ENCODE measurements at regions not wholly inside any gene's neighbourhood (a gene's known extent, or its start where the extent isn't known, plus 50 kb on each side); places are given as distances from the start of the nearest gene placed in this dataset.
"Not testable (repeated sequence)": the region's sequence is repeated elsewhere in the genome, so short reads cannot be mapped to it uniquely, and the experiment has no call there.

DNA sequence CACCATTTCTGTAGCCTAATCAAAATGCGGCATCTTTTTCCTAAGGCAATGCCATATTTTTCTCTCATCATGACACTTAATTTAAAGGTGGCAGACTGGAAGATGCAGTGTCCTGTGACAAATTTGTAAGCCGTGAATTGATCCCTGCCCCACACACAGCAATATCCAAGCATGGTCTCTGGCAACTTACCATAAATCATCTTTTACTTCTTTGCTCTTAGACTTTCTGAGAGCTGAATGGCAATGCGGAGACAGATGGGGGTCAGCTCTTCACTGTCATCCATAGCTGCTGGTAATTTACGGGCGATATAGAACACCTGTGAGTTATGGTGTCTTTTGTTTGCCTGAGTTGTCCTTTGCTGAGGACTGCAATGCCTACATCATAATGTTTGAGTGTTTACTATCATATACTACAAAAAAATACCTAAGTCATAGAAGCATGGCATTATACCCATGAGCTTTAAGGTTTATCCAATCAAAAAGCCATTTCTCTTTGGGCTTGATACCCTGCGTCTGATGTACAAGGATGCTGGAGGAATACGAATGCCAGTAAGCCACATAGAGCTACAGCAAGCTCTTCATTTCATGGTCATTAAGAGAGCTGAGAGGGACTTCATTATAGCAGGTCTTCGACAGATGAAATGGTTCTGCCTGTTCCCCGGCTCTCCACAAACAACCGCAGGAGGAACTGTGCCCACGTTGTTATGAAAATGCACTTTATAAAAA is 148.1 kb downstream of the TRIML1 start:
- DNase-seq (ENCODE audit: low spot score) = no peak

DNA sequence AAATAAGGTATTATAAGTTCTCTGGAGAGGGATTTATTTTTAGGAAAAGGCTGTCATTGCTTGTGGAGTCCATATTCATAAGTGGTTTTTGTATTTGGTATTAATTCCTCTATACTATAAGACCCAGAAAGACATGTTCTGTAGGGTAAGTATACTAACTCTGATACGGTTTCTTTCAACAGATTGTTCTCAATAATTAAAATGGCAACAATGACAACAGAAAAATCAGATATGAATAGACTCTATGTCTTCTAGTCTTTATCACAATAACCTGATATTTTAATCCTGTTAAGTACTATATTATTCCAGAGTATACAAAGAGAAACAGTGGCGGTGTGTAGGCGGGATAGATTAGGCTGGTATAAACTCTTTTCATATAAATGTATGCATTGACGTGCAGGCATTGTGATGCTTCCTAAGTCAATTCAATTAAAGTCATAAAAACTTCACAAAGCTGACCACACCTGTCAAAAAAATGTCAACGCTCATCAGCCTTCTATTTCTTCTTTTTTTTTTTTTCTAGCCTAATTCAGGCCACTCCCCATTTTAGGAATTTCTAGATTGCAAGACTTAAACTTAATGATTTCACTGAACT is 150.4 kb downstream of the TRIML1 start:
- DNase-seq (ENCODE audit: low spot score) = no peak

DNA sequence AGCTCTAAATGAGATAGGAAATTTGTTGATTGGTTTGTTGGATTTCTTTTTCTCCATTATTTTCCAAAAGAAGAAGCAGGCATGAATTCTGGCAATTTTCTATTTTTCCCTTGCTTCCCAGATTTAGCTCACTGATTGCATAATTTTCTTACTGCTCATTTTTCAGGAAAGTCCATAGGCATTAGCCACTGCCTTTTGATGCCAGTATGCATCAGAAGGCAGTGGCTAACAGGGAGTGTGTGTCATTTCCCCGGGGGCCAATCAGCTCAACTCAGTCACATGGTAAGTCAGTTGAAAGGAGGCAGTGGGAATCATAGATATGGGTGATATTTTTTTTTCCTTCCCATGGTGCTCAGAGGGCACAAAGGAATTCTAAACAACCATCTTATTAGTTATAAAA is 156.7 kb downstream of the TRIML1 start:
- DNase-seq (ENCODE audit: low spot score) = peak; percentile 38

- no peak for DNase-seq (ENCODE audit: low spot score)
Observed at GRCh38 chr4:188296331-188296730, 157.1 kb downstream of the TRIML1 start.

DNA sequence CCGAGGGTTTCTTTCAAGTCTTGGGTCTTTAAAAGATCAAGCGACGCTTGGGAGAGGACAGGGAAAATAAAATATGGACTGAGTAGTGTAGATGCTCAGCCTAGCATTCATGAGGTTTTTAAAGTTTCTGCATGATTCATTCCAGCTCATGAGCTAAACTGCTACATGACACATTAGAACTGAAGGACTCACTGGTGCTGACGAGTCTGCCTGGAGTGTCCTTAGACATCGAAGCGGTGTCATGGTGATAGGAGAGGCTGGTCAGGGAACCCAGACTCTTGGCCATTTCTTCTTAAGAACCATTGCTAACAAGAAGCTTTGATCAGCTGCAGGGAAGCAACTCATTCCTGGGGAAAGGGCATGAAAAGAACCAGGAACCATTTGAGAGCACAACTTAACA is 158.6 kb downstream of the TRIML1 start:
- DNase-seq (ENCODE audit: low spot score) = no peak

DNA sequence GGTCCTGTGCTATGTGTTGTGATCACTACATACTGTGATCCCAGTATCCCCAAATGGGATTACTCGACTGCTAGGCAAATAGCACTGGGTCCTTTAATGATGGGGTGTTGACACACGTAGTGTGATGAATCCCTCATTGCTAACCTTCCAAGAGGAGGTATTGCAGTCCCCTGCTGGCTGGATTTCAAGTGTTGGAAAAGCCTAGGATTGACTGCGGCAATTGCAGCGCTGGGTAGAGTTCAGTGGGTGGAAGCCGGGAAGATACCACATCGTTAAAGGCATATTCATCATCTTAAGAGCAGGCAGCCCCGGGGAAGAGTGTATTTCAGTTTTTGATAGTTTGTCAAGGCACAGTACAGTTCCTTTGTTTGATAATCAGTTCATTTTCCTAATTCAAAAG is 159.9 kb downstream of the TRIML1 start:
- DNase-seq (ENCODE audit: low spot score) = no peak

DNA sequence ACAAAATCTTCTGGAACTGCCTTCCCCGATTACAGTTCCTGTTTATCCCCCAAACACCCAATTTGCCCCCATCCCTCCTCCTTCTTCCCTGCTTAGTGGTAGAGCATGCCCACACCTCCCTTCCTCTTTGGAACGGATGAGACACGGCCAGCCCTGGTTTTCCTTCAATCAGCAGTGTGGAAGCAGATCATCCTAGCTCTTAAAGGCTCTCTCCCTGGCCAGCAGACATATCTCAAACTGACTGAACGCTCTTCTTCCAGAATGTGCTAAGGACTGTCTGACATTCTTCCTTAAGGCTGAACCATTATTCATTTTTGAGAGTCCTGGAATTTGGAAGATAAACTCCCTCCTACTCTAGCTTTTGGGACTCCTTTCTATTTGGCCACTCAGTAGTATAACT is 161.1 kb downstream of the TRIML1 start:
- DNase-seq (ENCODE audit: low spot score) = no peak

DNA sequence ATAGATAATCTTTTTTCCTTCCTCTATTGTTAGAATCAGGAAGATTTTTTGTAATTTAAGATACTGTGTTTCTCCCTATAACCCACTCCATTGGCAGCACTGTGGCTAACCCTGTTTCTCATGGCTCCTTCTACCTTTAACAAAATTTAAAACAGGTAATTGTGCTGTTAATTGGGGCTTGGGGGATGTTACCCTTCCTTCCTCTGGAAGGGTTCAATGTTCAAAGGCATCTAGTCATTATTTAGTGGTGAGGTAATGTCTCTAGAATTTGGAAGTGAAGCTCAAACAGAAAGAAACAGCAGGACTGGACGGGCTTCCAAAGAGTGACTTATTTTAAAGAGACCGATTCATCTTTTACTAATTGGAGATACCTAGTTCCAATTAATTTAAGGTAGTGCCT is 166.4 kb downstream of the TRIML1 start:
- DNase-seq (ENCODE audit: low spot score) = no peak

DNA sequence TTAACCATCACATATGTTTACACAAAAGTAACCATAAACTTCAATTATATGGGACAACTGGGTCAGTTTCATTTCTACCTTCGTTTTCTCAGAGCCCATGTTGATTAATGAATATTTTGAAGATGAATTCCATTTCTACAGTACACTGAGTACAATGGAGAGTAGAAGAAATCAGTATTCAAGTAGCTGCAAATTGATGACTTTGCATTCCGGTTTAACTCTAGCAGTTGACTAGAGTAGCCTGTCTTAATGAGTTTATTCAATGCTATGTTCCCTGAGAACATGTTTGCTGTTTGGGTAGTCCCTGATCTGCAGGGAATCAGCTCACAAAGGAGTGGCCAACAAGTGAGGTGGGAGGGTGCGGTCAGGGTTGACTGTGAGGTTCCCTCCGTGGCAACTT is 168.3 kb downstream of the TRIML1 start:
- DNase-seq (ENCODE audit: low spot score) = no peak

GRCh38 chr4:188308142-188308541 is 168.9 kb downstream of the TRIML1 start:
- DNase-seq (ENCODE audit: low spot score) = no peak

DNA sequence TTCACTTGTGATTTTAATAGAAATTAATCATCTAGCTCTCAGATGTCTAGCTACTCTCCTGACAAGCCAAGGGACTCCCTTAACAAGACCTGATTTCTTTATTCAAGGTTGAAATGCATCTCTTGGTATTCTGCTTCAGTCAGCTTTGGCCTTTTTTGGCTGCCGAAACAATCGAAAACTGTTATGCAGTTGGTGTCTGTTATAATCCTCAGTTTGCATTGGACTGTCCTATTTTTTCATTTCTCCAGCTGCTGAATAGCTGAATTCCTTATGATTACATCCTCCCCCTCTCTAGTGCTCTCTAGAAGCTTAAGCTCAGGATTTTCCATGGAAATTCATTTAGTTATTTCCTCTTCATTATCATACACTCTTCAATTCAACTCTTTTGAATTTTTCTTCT is 177.2 kb downstream of the TRIML1 start:
- no peak for DNase-seq (ENCODE audit: low spot score)

DNA sequence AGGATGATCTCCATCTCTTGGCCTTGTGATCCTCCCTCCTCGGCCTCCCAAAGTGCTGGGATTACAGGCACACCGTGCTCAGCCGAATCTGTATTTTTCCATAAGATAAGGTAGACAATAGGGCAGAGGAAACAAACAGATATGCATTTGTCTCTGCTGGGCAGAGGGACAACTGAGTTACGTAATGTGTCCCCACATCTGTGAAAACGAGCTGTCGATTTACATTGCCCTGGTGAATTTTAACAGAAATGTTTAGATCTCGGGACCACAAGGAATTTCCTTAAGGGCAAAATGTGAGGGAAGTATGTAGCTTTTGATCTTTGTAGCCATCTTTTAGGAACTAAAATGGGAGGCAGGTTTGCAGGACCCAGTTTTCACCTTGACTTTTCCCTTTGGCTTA is 189.7 kb downstream of the TRIML1 start:
- no peak for DNase-seq (ENCODE audit: low spot score)

DNA sequence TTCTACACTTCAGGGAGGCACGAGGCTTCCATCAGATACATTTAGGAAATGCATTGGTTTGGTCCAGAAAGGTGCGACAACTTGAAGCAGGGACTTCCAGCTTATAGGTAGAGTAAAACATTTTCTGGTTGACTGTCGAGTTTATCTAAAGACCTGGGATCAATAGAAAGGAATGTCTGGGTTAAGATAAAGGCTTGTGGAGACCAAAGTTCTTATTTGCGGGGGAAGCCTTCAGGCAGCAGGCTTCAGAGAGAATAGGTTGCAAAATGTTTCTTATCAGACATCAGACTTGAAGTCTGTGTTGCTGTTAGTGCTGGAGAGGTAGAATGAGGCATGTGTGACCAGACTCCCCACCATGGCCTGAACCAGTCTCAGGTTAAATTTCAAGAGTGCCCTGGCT is 190.3 kb downstream of the TRIML1 start:
- no peak for DNase-seq (ENCODE audit: low spot score)

DNA sequence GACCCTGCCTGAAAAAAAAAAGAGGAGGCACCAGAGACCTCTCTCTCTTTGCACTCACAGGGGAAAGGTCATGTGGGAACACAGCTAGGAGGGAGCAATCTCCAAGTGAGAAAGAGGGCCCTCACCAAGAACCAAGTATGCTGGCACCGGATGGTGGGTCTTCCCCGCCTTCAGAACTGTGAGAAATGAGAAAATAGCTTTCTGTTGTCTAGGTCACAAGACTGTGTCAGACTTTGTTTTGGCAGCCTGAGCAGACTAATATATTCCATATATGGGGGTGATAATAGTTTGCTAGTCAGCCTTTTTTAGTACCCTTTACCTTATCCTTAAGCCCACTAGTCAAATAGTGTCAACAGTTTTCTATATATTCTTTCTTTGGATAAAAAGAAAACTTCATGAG is 193.0 kb downstream of the TRIML1 start:
- no peak for DNase-seq (ENCODE audit: low spot score)

GRCh38 chr4:188336891-188337290 is 197.7 kb downstream of the TRIML1 start:
- DNase-seq (ENCODE audit: low spot score) = no peak

GRCh38 chr4:188341428-188341827 is 202.2 kb downstream of the TRIML1 start:
- no peak for DNase-seq (ENCODE audit: low spot score)

DNA sequence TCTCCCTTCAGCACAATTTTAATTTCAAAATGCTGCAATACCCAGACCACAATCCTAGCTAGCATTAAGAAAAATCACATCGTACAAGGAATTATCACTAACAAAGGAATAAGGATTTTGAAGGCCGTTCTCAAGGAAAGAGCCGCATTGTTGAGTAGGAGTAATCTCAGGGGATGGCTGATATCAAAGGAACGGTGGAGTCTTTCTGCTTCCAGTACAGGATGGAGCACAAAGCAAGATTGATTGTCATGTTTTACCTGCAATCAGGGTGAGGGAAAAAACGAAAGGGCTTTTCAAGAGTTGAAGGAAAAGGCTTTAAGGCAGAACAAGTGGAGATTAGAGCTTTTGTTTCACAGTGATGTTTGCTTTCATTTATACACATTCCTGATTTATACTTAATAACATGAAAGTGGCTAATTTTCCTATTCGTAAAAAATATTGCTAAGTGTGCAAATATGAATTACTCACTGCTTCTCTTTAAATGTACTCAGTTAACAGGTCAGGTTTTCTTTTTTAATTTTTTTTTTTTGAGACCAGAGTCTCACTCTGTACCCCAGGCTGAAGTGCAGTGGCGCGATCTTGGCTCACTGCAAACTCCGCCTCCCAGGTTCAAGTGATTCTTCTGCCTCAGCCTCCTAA is 207.0 kb downstream of the TRIML1 start:
- no peak for DNase-seq (ENCODE audit: low spot score)

DNA sequence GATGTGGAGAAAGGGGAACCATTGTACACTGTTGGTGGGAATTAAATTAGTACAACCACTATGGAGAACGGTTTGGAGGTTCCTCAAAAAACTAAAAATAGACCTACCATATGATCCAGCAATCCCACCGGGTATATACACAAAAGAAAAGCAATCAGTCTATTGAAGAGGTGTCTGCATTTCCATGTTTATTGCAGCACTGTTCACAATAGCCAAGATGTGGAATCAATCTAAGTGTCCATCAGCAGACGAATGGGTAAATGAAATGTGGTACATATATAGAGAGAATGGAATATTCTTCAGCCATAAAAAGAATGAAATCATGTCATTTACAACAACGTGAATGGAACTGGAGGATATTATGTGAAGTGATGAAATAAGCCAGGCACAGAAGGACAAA is 208.1 kb downstream of the TRIML1 start:
- no peak for DNase-seq (ENCODE audit: low spot score)

DNA sequence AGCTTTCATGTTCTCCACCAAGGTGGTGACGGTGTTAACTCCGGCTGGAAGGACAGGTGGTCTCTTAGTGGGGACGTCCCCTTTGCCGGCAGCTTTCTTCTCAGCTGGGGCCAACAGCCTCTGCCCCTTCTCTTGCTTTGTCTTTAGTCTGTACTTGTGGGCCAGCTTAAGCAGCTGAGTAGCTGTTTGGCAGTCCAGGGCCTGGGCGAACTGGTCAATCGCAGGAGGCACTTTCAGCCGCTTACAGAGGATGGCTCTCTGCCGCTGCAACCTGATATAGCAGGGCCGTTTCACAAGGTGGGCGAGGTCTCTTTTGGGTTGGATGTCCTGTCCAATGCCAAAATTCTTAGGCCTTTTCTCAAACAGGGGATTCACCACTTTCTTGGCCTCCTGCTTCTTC is 210.3 kb downstream of the TRIML1 start:
- not testable (repeated sequence) for DNase-seq (ENCODE audit: low spot score)

DNA sequence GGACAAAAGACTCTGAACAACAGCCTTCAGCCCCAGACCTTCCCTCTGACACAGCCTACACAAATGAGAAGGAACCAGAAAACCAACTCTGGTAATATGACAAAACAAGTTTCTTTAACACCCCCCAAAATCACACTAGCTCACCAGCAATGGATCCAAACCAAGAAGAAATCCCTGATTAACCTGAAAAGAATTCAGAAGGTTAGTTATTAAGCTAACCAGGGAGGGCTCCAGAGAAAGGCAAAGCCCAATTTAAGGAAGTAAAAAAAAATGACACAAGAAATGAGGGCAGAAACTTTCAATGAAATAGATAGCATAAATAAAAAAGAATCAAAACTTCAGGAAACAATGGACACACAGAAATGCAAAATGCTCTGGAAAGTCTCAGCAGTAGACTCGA is 224.0 kb downstream of the TRIML1 start:
- no peak for DNase-seq (ENCODE audit: low spot score)

DNA sequence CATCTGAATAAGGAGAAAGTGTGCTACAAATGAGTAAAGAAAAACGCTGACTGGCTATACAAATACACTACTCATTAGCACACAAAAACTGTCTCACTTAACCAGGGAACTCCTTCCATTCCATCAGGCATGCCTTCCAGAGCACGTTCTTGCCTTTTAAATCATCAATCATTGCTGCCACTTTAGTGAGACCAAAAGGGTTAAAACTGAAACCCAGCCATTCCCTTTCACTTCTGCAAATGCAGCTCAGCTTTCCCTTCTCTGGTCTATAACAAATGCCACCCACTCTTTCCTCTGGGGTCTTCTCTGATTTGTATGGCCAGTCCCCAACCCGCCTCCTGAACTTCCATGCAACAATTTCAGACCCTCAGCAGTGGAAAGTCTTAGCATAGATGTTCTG is 231.5 kb downstream of the TRIML1 start:
- DNase-seq (ENCODE audit: low spot score) = no peak

- peak; percentile 19 for DNase-seq (ENCODE audit: low spot score)
Observed at GRCh38 chr4:188372058-188372457, 232.8 kb downstream of the TRIML1 start.

DNA sequence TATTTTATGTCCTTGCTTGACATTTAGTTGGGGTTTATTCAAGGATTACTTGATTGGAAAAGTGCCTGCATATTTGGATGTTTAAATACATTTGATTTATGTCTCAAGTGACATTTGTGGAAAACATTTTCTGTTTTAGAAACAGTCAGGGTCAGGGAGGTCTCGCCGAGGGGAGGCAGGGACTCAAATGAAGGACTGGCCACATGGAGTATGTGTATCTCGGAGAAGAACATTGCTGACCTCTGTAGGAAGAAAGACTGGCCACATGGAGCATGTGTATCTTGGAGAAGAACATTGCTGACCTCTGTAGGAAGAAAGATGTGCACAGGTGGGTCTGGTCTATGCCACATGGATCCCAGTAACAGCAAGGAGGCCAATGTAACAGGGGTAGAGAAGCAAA is 233.6 kb downstream of the TRIML1 start:
- DNase-seq (ENCODE audit: low spot score) = peak; percentile 26

Measured in A172 (cell line).